HepG2 (cell line): ENCODE measurements at regions not wholly inside any gene's neighbourhood (a gene's known extent, or its start where the extent isn't known, plus 50 kb on each side); places are given as distances from the start of the nearest gene placed in this dataset.

Experiments used
- HINFP ChIP-seq: sonication (generic); formaldehyde crosslinking; IDR thresholded peaks from 2 replicates; pipeline ENCODE4 v1.4.0; 2020; ENCODE audit warnings: low read depth, mild to moderate bottlenecking, missing genetic modification reagents
- JUN ChIP-seq: sonication (generic); formaldehyde crosslinking; IDR thresholded peaks from 2 replicates; pipeline ENCODE4 v1.4.0; 2020; ENCODE audit warnings: mild to moderate bottlenecking, missing genetic modification reagents
- KDM4B ChIP-seq: sonication (generic); formaldehyde crosslinking; IDR thresholded peaks from 2 replicates; pipeline ENCODE4 v1.4.0; 2020; ENCODE audit warnings: missing genetic modification reagents
- LBX2 ChIP-seq: sonication (generic); formaldehyde crosslinking; IDR thresholded peaks from 2 replicates; pipeline ENCODE4 v1.5.0; 2020; ENCODE audit warnings: missing genetic modification reagents, mild to moderate bottlenecking, borderline replicate concordance
- MTA3 ChIP-seq: sonication (generic); formaldehyde crosslinking; IDR thresholded peaks from 2 replicates; pipeline ENCODE4 v1.4.0; 2020; ENCODE audit warnings: missing genetic modification reagents
- PAXIP1 ChIP-seq: sonication (generic); formaldehyde crosslinking; conservative IDR thresholded peaks from 2 replicates; pipeline ENCODE4 v1.4.0; 2020; ENCODE audit warnings: mild to moderate bottlenecking, missing genetic modification reagents, moderate library complexity
- PRPF4 ChIP-seq: fragments of 200-400 bp; formaldehyde crosslinking; IDR thresholded peaks from 2 replicates; pipeline ENCODE4 v1.6.1; 2016; ENCODE audit warnings: low read length, low read depth; ENCODE audit not compliant: poor library complexity, severe bottlenecking
- TAF1 ChIP-seq: sonication (generic); formaldehyde crosslinking; IDR thresholded peaks from 2 replicates; pipeline ENCODE4 v1.4.0; 2020; ENCODE audit warnings: missing genetic modification reagents
- ZC3H13 ChIP-seq: sonication (generic); formaldehyde crosslinking; IDR thresholded peaks from 2 replicates; pipeline ENCODE4 v1.8.1; 2023; ENCODE audit warnings: mild to moderate bottlenecking, missing genetic modification reagents, moderate library complexity
- ZNF350 ChIP-seq: sonication (generic); formaldehyde crosslinking; IDR thresholded peaks from 2 replicates; pipeline ENCODE4 v1.4.0; 2020; ENCODE audit warnings: mild to moderate bottlenecking, low read depth, missing genetic modification reagents, borderline replicate concordance
- ZNF446 ChIP-seq: sonication (generic); formaldehyde crosslinking; IDR thresholded peaks from 2 replicates; pipeline ENCODE4 v1.5.0; 2020; ENCODE audit warnings: mild to moderate bottlenecking, missing genetic modification reagents
- ZNF496 ChIP-seq: sonication (generic); formaldehyde crosslinking; IDR thresholded peaks from 2 replicates; pipeline ENCODE4 v1.8.1; 2023; ENCODE audit warnings: mild to moderate bottlenecking, moderate library complexity, missing genetic modification reagents; ENCODE audit not compliant: insufficient replicate concordance
- TF ChIP-seq, protein P1 (sequence below): sonication (generic); formaldehyde crosslinking; IDR thresholded peaks from 2 replicates; pipeline ENCODE4 v1.4.0; 2020; ENCODE audit warnings: mild to moderate bottlenecking, missing genetic modification reagents
- TF ChIP-seq, protein P2 (sequence below): IDR thresholded peaks from 2 replicates; pipeline ENCODE4 v1.6.1; 2016
- TF ChIP-seq, protein P3 (sequence below): sonication (generic); formaldehyde crosslinking; IDR thresholded peaks from 2 replicates; pipeline ENCODE4 v1.5.0; 2020; ENCODE audit warnings: missing genetic modification reagents

DNA sequence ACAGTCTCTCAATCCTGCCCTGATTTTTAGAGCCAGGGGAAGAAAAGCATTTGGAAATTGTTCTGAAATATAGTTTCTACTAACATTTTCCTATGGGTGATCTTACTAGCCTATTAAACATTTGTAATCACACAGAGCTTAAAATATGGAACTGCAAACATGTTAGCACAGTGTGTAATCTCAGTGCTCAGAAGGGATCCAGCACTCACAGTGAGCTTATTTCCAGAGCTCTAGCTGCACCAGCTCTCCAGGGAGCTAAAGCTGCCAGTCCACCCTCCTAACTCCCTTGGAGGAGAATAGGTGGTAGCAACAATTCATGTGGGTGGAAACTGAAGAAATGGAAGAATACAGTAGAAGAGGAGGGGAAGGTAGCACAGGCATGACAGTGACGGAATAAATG lies 64.9 kb upstream of the SYT1 start (continued):
- no peak for TF ChIP-seq TAF1 (CRISPR knock-in tag)
- TF ChIP-seq, protein P1, sequence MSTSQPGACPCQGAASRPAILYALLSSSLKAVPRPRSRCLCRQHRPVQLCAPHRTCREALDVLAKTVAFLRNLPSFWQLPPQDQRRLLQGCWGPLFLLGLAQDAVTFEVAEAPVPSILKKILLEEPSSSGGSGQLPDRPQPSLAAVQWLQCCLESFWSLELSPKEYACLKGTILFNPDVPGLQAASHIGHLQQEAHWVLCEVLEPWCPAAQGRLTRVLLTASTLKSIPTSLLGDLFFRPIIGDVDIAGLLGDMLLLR (CRISPR knock-in tag): no peak
- no peak for TF ChIP-seq ZNF496 (CRISPR knock-in tag)
- TF ChIP-seq, protein P2, sequence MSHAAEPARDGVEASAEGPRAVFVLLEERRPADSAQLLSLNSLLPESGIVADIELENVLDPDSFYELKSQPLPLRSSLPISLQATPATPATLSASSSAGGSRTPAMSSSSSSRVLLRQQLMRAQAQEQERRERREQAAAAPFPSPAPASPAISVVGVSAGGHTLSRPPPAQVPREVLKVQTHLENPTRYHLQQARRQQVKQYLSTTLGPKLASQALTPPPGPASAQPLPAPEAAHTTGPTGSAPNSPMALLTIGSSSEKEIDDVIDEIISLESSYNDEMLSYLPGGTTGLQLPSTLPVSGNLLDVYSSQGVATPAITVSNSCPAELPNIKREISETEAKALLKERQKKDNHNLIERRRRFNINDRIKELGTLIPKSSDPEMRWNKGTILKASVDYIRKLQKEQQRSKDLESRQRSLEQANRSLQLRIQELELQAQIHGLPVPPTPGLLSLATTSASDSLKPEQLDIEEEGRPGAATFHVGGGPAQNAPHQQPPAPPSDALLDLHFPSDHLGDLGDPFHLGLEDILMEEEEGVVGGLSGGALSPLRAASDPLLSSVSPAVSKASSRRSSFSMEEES (CRISPR knock-in tag): no peak
- no peak for TF ChIP-seq PAXIP1
- no peak for TF ChIP-seq HINFP (CRISPR knock-in tag)
- TF ChIP-seq JUN (CRISPR knock-in tag): no peak
- TF ChIP-seq, protein P3, sequence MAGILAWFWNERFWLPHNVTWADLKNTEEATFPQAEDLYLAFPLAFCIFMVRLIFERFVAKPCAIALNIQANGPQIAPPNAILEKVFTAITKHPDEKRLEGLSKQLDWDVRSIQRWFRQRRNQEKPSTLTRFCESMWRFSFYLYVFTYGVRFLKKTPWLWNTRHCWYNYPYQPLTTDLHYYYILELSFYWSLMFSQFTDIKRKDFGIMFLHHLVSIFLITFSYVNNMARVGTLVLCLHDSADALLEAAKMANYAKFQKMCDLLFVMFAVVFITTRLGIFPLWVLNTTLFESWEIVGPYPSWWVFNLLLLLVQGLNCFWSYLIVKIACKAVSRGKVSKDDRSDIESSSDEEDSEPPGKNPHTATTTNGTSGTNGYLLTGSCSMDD (CRISPR knock-in tag): no peak
- no peak for TF ChIP-seq KDM4B (CRISPR knock-in tag)
- no peak for TF ChIP-seq LBX2
- TF ChIP-seq ZNF446 (CRISPR knock-in tag): no peak
- no peak for TF ChIP-seq ZNF350 (CRISPR knock-in tag)
- TF ChIP-seq ZC3H13 (CRISPR knock-in tag): no peak
- no peak for TF ChIP-seq PRPF4
- no peak for TF ChIP-seq MTA3
- TF ChIP-seq, all 625 proteins: peak for 0
